Lower leg skin (tissue), 4 donors: ENCODE measurements at regions not wholly inside any gene's neighbourhood (a gene's known extent, or its start where the extent isn't known, plus 50 kb on each side); places are given as distances from the start of the nearest gene placed in this dataset.
"Not testable (repeated sequence)": the region's sequence is repeated elsewhere in the genome, so short reads cannot be mapped to it uniquely, and the experiment has no call there.

Experiments
- DNase-seq, 2 donors: peaks; one replicate each; pipeline ENCODE4 v3.0.0-alpha.2; 2019; ENCODE audit warnings: low spot score in 2 of 2
- H3K4me3 ChIP-seq: fragments of 200-600 bp; sonication (generic); 2 replicates; pipeline ENCODE4 v1.5.1; 2017; ENCODE audit warnings: mild to moderate bottlenecking, low read depth; ENCODE audit not compliant: poor library complexity, severe bottlenecking
- POLR2A ChIP-seq, 2 donors: fragments of 450-650 bp; IDR thresholded peaks; one replicate each; pipeline ENCODE4 v1.6.1; 2016 to 2017; ENCODE audit warnings: antibody characterized with exemption in 2 of 2, mild to moderate bottlenecking in 1 of 2, moderate library complexity in 1 of 2
- WGBS, 2 donors: methylation state at CpG; one replicate each; pipeline ENCODE4 v1.1.5; 2018; 5-methylcytosine and 5-hydroxymethylcytosine counted together
- intact Hi-C: fragments of 100-400 bp; cut with DNase I; formaldehyde crosslinking; loops from one replicate; pipeline ENCODE4 v1.15.0; 2023; ENCODE audit warnings: low total_unique reads
- TF ChIP-seq, protein P1 (sequence below), 3 donors: fragments of 450-650 bp; IDR thresholded peaks; one replicate each; pipeline ENCODE4 v1.5.1; 2016; ENCODE audit warnings: antibody characterized with exemption in 3 of 3, mild to moderate bottlenecking in 3 of 3, moderate library complexity in 2 of 3

DNA sequence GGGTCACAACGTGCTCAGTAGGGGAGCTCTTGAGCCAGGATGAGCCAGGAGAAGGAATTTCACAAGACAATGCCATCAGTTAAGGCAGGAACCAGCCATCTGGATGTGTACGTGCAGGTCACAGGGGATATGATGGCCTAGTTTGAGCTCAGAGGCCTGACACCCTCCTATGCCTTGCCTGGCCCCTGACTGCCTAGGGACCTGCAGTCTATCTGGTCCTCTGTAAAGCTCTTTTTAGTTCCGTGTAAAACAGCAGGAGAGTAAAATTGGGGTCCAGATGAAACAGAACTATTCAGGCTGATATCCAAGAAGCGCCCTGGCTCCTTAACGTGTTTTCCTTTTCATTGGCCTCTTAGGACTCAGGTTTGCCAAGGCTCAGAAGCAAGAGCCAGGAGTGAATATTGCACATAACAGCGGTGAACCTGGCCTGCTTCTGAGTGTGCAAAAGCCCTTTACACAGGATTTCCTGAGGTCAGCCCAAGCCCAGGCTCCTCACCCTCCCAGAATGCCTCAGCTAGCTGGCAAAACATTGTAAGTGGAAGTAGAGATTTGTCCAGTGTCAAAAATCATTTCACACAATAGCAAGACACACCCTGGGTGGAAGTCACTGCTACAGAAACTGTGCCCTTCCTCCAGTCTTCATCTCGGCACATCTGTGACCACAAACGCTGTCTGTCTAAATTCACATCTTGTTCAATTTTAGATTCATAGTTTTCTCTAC, 777.2 kb downstream of the UQCRFS1 start:
- no peak for DNase-seq
- intact Hi-C loops, result no loop called here
- TF ChIP-seq, protein P1, sequence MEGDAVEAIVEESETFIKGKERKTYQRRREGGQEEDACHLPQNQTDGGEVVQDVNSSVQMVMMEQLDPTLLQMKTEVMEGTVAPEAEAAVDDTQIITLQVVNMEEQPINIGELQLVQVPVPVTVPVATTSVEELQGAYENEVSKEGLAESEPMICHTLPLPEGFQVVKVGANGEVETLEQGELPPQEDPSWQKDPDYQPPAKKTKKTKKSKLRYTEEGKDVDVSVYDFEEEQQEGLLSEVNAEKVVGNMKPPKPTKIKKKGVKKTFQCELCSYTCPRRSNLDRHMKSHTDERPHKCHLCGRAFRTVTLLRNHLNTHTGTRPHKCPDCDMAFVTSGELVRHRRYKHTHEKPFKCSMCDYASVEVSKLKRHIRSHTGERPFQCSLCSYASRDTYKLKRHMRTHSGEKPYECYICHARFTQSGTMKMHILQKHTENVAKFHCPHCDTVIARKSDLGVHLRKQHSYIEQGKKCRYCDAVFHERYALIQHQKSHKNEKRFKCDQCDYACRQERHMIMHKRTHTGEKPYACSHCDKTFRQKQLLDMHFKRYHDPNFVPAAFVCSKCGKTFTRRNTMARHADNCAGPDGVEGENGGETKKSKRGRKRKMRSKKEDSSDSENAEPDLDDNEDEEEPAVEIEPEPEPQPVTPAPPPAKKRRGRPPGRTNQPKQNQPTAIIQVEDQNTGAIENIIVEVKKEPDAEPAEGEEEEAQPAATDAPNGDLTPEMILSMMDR (IDR thresholded peaks at IDR 0.05), result no peak
- TF ChIP-seq POLR2A (IDR thresholded peaks at IDR 0.05), result no peak
- H3K4me3 ChIP-seq, result no peak overlapping the region
- WGBS, 2 donors, result 61 to 62% methylated on average over 8 of the region's 8 CpGs

DNA sequence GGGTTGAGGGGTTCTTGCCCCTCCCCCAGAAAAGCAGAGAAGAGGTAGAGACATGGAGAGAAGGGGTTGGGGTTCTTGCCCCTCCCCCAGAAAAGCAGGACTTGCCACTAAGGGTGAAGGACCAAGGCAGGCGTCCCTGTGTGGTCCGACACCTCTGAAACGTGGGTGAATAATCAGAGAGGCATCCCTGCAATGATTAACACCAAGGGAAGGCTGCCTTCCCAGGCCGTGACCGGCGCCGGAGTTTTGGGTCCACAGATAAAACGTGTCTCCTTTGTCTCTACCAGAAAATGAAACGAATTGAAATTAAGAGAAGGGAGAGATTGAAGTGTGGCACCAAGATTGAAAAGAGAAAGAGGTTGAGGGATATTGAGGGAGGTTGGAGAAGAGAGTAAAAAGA, 778.2 kb downstream of the UQCRFS1 start:
- DNase-seq, H3K4me3 ChIP-seq, intact Hi-C loops: not testable (repeated sequence)
- WGBS, 2 donors, result 78 to 88% methylated on average over 9 of the region's 9 CpGs

DNA sequence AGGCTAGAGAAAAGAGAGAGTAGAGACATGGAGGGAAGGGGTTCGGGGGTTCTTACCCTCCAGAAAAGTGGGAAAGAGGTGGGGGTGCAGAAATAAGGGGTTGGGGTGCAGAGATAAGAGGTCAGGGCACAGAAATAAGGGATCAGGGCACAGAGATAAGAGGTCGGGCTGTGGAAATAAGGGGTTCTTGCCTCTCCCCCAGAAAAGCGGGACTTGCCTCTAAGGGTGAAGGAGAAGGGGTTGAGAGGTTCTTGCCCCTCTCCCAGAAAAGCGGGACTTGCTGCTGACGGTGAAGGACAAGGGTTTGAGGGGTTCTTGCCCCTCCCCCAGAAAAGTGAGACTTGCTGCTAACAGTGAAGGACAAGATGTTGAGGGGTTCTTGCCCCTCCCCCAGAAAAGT, 778.6 kb downstream of the UQCRFS1 start:
- intact Hi-C loops, DNase-seq, H3K4me3 ChIP-seq: not testable (repeated sequence)
- 82 to 84% methylated on average over 5 of the region's 5 CpGs for WGBS, 2 donors

DNA sequence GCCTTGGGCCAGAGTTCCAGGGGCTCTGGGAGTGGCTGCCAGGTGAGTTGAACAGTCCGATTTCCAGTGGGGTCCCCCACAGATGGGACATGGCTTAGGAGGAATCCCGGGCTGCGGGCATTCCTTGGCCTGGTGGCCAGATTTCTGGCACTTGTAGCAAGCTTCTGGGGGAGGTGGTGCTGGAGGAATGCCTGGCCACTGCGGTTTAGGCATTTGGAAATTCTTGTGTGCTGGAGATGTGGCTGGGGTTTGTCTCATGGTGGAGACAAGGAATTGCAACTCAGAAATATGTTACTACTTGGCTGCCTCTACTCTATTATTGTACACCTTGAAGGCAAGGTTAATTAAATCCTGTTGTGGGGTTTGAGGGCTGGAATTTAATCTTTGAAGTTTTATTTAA, 779.8 kb downstream of the UQCRFS1 start:
- 68 to 81% methylated on average over 3 to 4 of the region's 4 CpGs for whole genome bisulfite sequencing, 2 donors
- intact Hi-C loops, H3K4me3 ChIP-seq, DNase-seq: not testable (repeated sequence)

DNA sequence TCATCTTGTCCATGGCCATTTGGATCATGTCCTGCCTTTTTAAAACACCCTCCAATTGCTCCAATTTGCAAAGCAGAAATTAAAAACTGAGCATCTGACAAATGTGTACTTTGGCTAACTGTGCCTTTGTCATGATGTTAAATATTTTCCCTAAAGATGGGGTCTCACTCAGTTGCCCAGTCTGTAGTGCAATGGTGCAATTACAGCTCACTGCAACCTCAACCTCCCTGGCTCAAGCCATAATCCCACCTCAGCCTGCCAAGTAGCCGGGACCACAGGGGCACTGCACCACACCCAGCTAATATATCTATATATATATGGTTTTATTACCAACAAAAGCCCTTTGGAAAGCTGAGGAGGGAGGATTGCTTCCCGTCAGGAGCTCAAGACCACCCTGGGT, 782.7 kb downstream of the UQCRFS1 start:
- 74 to 78% methylated on average over 2 of the region's 2 CpGs for WGBS, 2 donors
- TF ChIP-seq, protein P1 (IDR thresholded peaks at IDR 0.05), result no peak
- intact Hi-C loops, result no loop called here
- DNase-seq, result no peak
- H3K4me3 ChIP-seq, result no peak overlapping the region

DNA sequence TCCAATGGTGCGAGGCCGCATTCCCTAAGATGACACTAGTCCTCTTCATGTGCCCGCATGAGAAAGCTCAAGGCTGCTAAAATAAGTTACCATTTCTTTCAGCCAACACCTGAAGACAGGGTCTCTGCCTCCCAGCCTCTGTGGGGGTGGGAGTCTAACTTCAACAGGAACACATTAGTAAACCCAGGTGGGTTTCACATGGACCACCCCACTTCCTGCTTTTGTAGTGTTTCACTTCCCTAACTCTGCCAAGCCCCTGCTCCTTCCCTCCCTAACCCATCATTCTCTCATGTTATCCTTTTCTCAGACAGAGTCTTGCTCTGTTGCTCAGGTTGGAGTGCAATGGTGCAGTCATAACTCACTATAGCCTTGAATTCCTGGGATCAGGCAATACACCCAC, 783.6 kb downstream of the UQCRFS1 start:
- TF ChIP-seq POLR2A (IDR thresholded peaks at IDR 0.05), result no peak
- TF ChIP-seq, protein P1 (IDR thresholded peaks at IDR 0.05), result no peak
- intact Hi-C loops, result no loop called here

DNA sequence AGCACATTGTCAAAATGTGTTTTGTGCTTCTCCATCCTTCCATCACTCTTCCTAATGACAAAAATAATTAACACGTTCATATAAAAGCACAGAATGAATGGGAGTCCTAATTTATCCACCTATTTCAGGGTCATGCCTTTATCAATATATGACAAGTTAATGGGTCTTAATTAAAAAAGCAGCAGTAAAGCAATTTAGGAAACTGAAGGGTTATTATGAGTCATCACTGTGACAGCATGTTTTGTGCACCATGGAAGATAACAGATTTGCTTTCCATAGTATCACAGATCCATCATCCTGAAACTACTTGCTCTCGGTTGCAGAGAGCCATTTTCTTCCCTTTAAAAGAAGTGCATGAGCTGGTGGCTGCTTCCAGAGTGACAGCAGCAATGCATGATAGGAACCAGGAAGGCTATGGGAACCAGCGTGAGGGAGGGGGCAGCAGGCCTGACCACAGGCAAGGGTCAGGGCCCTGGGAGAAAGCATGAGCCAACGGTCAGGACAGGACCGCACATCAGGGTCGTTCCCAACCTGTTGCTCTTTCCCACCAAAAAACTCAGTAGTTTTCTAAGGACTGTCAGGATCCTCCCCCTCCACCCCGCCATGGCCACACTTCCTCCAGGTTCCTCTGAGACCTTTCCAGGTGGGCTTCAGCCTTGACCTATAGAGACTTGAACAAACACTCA, 784.1 kb downstream of the UQCRFS1 start:
- TF ChIP-seq, protein P1 (IDR thresholded peaks at IDR 0.05), result no peak
- H3K4me3 ChIP-seq, result no peak overlapping the region
- DNase-seq, result no peak
- WGBS, 2 donors, result 75 to 87% methylated on average over 7 of the region's 7 CpGs
- intact Hi-C loops, result no loop called here

More for the DNA sequence above, 783.6 kb downstream of the UQCRFS1 start:
- no peak for DNase-seq
- H3K4me3 ChIP-seq, result no peak overlapping the region
- 98 to 100% methylated on average over 3 of the region's 3 CpGs for WGBS, 2 donors
